ENCODE measurements at regions not wholly inside any gene's neighbourhood (a gene's known extent, or its start where the extent isn't known, plus 50 kb on each side); places are given as distances from the start of the nearest gene placed in this dataset.

GRCh38 chr1:48093147-48093546, 96.0 kb upstream of the TRABD2B start:
- TF ChIP-seq ZBTB7A (IDR thresholded peaks at IDR 0.05; ENCODE audit: low read depth) (no peak), CREB1 (IDR thresholded peaks at IDR 0.05; ENCODE audit: low read depth) (no peak)
